ENCODE measurements at regions not wholly inside any gene's neighbourhood (a gene's known extent, or its start where the extent isn't known, plus 50 kb on each side); places are given as distances from the start of the nearest gene placed in this dataset.

- TF ChIP-seq CTCF (IDR thresholded peaks at IDR 0.05) (no peak), POLR2A (IDR thresholded peaks at IDR 0.05) (no peak)
Observed at GRCh38 chrX:131923614-131924250, 99.4 kb upstream of the STK26 start.
